Mammary epithelial cell (primary cell): ENCODE measurements at regions not wholly inside any gene's neighbourhood (a gene's known extent, or its start where the extent isn't known, plus 50 kb on each side); places are given as distances from the start of the nearest gene placed in this dataset.

Source experiments
- CTCF ChIP-seq, 2 donors: IDR thresholded peaks in 1 of 2; conservative IDR thresholded peaks in 1 of 2; 2 replicates each; pipeline ENCODE4 v1.5.1; 2011 to 2012; ENCODE audit warnings: inconsistent platforms in 2 of 2, low read length in 2 of 2, mild to moderate bottlenecking in 2 of 2, control low read depth in 1 of 2, low read depth in 1 of 2; ENCODE audit not compliant: insufficient read depth in 1 of 2; ENCODE audit errors: extremely low read depth in 1 of 2
- EZH2 ChIP-seq: IDR thresholded peaks from 2 replicates; pipeline ENCODE4 v1.6.1; 2012; ENCODE audit warnings: low read length, inconsistent platforms, borderline replicate concordance

GRCh38 chr14:61877035-61877390, 114.8 kb downstream of the SNAPC1 start:
- TF ChIP-seq CTCF (conservative IDR thresholded peaks at IDR 0.05 in 1 of 2, IDR thresholded peaks at IDR 0.05 in 1 of 2; ENCODE audit: extremely low read depth in 1 of 2, insufficient read depth in 1 of 2, low read depth in 1 of 2, low read length in 2 of 2) (no peak), EZH2 (no peak)
